Testis (tissue), 2 donors: ENCODE measurements at regions not wholly inside any gene's neighbourhood (a gene's known extent, or its start where the extent isn't known, plus 50 kb on each side); places are given as distances from the start of the nearest gene placed in this dataset.

Experiments used
- POLR2A ChIP-seq: fragments of 450-650 bp; IDR thresholded peaks from one replicate; pipeline ENCODE4 v1.6.1; 2017; ENCODE audit warnings: antibody characterized with exemption, mild to moderate bottlenecking, moderate library complexity
- TF ChIP-seq, protein P1 (sequence below), 3 experiments: fragments of 450-650 bp in 2 of 3; fragments of 200-600 bp in 1 of 3; sonication (generic) in 1 of 3; IDR thresholded peaks; one replicate each; pipeline ENCODE4 v1.5.1; 2016 to 2019; ENCODE audit warnings: antibody characterized with exemption in 3 of 3, mild to moderate bottlenecking in 2 of 3, moderate library complexity in 1 of 3

DNA sequence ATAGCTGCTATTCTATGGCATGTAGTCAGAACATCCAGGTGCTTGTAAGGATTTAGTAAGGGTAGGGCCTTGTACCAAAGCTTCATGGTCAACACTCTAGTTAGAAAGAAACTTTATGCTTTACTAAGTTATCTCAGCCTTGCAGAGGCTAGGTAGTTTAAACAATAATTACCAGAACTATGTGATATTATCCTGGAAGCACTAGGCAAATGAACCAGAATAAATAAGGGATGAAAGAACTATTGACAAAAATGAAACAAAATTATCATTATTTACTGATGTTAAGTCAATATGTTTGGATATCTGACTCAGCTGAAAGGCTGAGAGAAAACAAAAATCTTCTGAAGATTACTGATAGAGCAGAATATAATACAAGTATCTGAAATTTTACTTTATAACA is 1089.1 kb upstream of the RAG2 start:
- TF ChIP-seq, protein P1, sequence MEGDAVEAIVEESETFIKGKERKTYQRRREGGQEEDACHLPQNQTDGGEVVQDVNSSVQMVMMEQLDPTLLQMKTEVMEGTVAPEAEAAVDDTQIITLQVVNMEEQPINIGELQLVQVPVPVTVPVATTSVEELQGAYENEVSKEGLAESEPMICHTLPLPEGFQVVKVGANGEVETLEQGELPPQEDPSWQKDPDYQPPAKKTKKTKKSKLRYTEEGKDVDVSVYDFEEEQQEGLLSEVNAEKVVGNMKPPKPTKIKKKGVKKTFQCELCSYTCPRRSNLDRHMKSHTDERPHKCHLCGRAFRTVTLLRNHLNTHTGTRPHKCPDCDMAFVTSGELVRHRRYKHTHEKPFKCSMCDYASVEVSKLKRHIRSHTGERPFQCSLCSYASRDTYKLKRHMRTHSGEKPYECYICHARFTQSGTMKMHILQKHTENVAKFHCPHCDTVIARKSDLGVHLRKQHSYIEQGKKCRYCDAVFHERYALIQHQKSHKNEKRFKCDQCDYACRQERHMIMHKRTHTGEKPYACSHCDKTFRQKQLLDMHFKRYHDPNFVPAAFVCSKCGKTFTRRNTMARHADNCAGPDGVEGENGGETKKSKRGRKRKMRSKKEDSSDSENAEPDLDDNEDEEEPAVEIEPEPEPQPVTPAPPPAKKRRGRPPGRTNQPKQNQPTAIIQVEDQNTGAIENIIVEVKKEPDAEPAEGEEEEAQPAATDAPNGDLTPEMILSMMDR (IDR thresholded peaks at IDR 0.05), result no peak
- no peak for TF ChIP-seq POLR2A
